GM18505 (cell line): ENCODE measurements at regions not wholly inside any gene's neighbourhood (a gene's known extent, or its start where the extent isn't known, plus 50 kb on each side); places are given as distances from the start of the nearest gene placed in this dataset.

Source experiments
- ATAC-seq: cut with Tn5 transposase; IDR thresholded peaks from one replicate; pipeline ENCODE4 v1.9.1; 2021; ENCODE audit not compliant: unreplicated experiment
- POLR2A ChIP-seq: IDR thresholded peaks from 4 replicates; pipeline ENCODE4 v1.6.1; 2011; ENCODE audit warnings: borderline replicate concordance; ENCODE audit not compliant: insufficient read depth, insufficient read length; ENCODE audit errors: extremely low read depth

DNA sequence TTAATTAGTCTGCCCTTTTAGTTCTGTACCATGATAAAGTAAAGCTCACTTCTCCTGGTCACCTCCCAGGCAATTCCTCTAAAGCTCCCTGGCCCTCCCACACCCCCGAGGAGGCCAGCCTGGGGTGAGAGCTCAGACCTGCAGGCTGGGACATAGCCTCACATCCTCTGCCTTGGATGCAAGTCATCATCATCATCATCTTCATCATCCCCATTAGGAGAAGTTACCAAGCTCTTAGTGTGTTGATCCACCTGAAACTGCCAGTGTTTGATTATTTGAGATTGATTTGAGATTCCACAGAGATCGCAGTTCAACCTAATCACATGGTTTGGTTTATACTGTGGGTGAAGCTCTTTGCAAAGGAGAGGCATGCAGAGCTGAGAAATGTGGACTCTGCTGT lies 197.5 kb downstream of the CYLD start:
- no peak for TF ChIP-seq POLR2A
- no peak for ATAC-seq

DNA sequence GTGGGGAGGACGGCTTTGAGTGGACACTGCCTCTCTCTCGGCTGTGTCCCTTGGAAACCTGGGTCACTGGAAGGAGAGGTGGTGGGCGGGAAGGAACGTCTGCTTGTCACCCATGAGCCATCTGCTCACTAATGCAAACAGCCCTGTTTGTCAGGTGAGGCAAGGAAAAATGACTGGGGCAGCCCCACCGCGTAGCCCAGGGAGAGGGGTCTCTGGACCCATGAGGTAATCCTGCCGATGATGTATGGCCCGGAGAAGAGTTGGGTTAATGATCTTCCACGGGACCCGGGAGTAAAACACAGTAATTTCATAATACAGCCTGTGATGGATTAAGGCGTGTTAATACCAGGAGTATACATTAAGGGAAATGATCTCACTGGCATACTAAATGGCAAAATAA lies 197.0 kb downstream of the CYLD start:
- no peak for ATAC-seq
- TF ChIP-seq POLR2A: no peak

DNA sequence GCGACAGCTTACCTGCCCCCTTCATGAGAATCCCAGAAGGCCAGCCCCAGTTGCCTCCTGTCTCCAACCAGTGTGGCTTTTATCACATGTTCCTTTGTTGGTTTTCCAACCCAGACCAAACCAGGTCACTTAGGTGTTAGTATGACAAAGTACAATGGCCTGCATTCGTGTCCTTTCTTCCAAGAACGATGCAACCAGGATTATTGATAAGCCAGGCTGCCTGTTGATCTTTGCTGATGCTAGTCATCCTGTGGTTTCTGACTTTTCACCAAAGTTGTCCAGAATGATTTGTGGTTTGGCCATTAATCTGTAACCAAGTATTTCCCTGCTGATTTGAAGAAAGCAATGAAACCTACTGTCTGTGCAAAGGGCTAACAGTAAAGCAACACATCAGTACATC lies 191.4 kb downstream of the CYLD start:
- TF ChIP-seq POLR2A: no peak
- ATAC-seq: no peak

DNA sequence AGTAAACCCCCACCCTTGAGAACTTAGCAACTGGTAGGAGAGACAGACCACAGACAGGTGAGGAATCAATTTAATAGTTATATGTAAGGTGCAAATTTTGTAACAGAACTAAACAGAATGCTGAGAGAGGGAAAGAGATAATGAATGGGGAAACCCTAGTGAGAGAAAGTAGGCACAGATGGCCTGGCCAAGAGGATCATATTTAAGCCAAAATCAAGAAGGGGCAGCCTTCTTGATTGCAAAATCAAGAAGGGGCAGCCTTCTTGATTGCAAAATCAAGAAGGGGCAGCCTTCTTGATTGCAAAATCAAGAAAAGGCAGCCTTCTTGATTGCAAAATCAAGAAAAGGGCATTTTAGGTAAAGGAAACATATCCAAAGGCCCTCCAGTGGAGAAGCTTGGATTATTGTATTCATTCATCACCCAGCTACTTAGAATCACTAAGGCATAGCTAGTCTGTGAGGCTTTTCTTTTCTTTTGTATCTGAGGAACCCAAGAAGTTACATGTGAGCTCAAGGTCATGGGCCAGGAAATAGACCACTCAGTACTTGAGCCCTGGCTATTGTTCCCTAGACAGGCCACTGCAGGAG lies 190.6 kb downstream of the CYLD start:
- no peak for TF ChIP-seq POLR2A
- no peak for ATAC-seq

DNA sequence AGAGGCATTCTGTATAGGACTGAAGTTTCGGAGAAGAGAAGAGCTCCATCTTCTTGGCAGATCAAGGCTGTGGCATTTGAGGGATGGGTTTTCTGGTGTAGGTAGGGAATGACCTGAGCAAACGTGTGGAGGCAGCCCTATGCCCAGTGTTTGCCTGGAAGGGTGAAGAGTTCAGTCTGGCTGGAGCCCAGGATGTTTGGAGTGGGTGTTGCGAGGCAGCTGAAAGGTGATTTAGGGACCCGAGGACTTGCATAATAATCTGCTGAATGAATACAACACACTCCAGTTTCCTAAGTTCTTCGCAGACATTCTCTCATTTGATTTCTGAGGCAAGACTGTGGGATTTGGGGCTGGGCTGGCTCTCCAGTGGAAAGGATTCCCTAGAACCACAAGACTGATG lies 186.2 kb downstream of the CYLD start:
- no peak for ATAC-seq

DNA sequence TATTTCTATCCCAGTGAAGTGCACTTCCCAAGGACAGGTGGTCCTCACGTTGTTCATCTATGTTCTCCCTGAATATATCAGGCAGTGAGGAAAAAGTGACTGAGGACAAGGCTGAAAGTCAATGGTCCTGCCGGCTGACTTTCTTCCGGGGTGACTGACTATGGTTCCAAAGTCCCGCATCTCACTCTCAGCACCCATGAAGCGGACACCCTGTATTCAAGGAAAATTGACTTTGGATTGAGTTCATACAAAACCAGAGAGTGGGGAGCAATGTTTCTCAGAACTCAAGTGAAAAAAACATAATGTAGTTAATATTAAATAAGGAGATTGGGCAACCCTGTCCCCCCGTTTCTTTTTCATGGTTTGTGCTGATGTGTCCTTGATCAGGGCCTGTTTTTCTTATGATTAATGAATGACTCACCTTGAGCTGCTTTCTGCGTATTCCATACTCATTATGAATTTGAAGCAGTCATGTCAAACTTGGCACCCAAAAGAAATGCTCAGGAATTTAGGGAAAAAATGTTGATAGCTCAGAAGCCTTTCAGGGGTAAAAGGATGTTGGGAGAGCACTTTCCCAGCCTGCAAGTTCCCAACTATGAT lies 184.0 kb downstream of the CYLD start:
- TF ChIP-seq POLR2A: no peak
- ATAC-seq: no peak

More for the DNA sequence above, 186.2 kb downstream of the CYLD start:
- TF ChIP-seq POLR2A: no peak

DNA sequence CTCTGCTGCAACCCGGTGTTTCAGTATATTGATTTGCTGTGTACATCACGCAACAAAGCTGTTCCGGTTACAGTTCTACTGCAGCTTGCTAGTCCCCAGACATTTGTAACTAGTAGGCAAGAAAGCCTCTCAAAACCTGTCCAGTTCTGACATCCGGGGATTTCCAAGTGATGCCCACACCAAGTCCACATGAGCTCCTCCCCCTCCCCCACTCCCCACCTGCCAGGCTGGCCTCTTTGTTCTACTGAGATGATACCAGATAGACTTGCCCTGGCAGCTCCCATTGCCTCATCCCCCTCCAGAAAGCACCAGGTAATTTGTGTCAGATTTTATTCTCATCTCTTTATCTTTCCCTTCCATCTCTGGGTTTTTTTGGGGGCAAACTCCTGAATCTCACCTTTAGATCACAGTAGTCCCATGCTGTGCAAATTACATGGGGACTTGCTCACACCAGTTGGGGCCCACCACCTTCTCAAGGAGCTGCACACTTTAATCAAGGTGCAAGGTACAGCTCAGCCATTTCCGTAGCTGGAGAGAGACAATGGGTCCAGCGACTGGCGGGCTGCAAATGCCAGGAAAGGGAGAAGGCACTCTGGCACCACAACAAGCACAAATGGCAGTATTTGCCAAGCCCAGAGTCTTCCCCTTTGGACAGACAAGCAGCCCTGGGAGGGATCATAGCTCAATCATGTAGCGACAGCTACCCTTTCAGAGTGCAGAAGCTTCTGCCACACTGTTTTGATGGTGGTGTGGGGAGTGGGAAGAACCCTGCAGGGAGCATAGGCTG lies 183.1 kb downstream of the CYLD start:
- no peak for ATAC-seq
- no peak for TF ChIP-seq POLR2A

DNA sequence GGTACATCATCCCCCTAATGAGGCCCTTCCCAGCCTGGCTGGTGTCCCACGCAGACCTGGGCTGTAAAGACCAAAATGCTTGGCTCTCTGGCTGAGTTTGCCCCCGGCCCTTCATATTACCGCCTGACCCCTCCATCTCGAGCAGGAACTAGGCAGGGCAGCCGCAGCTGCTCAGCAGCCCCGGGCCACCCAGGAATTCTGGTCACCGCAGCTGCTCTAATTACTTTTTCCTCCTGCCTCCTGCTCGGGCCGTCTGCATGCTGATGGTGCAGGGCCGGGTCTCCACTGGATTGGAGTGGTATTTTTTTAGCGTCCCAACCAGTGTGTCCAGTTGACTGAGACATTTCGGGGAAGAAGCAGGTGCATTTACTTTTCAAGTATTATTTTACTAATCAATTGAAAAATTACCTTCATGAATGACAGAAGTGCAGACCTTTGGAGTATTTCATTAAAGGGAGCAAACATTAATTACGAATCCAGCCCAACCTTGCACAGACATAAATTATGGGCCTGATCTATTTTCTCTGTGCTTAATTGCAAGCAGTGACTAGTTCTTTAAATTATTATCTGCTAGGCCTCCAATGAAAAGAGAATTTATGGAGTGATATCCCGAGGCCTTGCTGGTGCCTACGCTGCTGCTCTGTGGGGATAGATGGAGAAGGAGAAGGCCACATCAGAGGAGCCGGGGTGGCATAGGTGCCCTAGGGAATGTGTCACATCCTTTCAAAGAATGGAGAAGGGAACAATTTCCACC lies 176.2 kb downstream of the CYLD start:
- no peak for ATAC-seq
- TF ChIP-seq POLR2A: no peak

DNA sequence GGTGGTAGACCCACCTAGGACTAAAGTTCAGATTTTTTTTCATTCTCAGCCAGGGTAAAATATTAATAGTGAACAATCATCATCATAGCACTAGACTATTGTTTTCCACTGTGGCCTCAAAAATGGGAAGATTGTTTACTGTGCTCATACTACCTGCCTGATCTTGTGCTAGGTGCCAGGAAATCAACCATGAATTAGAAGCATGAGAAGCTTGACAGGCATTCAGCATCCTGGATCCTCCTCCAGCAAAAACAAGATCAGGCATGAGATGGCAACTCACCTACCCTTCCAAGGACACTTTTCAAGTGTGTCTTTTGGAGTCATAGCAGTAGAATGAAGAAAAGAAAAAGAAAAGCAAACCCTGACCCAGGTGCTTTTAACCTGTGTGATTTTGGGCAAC lies 174.2 kb downstream of the CYLD start:
- TF ChIP-seq POLR2A: no peak
- no peak for ATAC-seq

DNA sequence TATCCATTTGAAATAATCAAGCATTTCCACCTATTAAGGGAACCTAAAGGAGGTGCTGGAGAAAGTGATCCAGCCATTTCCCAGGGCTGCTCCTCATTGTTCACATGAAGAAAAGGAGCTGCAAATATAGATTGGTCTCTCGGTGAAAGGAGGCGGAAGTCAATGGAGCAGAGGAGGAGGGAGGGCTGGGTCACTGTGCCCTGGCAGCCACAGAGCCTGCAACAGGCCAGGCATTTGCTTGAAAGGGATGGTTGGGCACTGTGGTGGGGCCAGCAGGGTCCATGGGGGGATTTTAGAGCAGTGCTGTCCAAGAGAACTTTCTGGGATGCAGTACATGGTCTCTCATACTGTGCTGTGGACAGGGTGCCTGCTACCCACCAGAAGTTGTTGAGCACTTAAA lies 173.2 kb downstream of the CYLD start:
- no peak for ATAC-seq
- no peak for TF ChIP-seq POLR2A

DNA sequence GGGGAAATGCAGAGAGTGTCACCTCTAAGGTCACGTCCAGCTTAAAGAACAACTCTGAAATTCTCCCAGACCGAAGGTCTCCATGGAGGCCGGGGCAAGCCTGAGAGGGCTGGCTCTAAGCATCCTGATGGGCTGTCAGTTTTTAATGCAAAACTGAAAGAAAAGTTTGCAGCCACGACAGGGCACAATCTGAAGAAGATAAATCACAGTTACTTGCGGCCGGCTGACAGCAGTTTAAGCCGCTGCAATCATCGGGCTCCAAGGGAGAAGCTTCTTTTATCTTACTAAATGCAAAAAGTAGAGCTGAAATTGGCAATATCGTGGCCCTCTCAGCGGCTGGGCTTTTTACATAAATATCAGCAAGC lies 168.8 kb downstream of the CYLD start:
- ATAC-seq: no peak
- no peak for TF ChIP-seq POLR2A

DNA sequence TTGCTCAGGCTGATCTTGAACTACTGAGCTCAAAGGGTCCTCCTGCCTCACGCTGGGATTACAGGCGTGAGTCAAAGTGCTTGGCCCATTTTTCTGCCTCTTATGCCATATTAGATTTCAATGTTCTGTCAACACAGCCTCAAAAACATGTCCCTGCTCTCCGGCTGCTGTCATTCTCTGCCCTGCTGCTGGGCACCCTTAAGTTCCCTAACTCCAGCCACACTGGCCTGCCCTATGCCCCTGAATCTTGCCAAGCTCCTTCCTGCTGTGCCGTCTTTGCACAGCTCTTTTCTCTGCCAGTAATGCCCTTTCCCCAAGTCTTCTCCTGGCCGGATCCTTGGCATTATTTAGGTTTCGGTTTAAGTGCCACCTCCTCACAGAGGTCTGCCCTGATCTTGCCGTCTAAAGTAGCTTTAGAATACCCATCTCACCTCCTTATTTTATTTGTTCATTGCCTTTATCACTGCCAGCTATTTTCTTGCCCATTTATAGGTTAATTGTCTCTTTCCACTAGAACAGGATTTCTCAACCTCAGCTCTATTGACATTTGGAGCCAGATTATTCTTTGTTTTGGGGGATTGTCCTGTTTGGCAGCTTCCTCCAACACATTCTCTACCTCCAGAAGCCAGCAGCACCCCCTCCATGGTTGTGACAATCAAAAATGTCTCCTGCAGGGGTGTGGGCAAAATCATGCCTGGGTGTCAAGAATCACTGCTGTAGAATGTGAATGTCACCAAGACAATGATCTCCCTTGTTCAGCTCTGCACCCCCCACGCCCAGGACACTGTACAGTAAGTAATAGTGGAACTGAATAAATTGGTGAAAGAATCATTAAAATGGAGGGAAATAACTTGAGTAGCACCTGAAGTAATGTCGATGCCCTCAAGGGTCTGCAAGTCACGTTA lies 168.2 kb downstream of the CYLD start:
- ATAC-seq: no peak
- TF ChIP-seq POLR2A: no peak

DNA sequence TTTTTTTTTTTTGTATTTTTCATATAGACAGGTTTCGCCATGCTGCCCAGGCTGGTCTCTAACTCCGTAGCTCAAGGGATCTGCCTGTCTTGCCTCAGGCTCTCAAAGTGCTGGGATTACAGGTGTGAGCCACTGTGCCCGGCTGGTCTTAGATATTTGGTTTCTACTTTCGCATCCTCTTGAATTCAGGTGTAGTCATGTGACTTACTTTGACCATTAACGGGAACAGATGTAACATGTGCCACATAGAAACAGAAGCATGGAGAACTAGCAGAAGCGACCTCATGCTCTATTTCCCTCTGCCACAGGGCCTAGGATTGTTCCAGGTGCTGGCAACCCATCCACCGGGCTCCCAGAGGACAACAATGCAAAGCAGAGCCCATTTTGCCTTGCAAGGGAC lies 166.6 kb downstream of the CYLD start:
- no peak for ATAC-seq
- TF ChIP-seq POLR2A: no peak
